Endothelial cell of umbilical vein (primary cell): ENCODE measurements at regions not wholly inside any gene's neighbourhood (a gene's known extent, or its start where the extent isn't known, plus 50 kb on each side); places are given as distances from the start of the nearest gene placed in this dataset.

Source experiments
- BruUV-seq: library from RNA; stranded (reverse); fragments of 400-500 nt; replicated peaks from 2 replicates; lab custom pipeline; 2021; lab: Mats Ljungman, UMichigan
- CTCF ChIA-PET: fragments of 300-600, 350-600 bp; sonication (Branson Sonifier 250); formaldehyde crosslinking; loops from one replicate; lab custom pipeline; 2021; ENCODE audit warnings: antibody characterized with exemption, inconsistent platforms; lab: Charles Lee
- POLR2A ChIA-PET: fragments of 300-600, 350-600 bp; sonication (Branson Sonifier 250); formaldehyde crosslinking; loops from one replicate; lab custom pipeline; 2021; ENCODE audit warnings: antibody characterized with exemption, inconsistent platforms; lab: Charles Lee
- DNase-seq: peaks from one replicate; pipeline ENCODE4 v3.0.0-alpha.2; 2011; ENCODE audit warnings: low read depth, low spot score
- FAIRE-seq: peaks from 2 replicates; lab custom pipeline; 2011; peaks lifted over from hg19 to GRCh38; lab: Jason Lieb, UNC
- H2AFZ ChIP-seq: 2 replicates; pipeline ENCODE4 v1.6.0; 2012; ENCODE audit warnings: low read depth, low read length, control low read depth, inconsistent platforms
- H3K27ac ChIP-seq: 2 replicates; pipeline ENCODE4 v1.5.1; 2011; ENCODE audit warnings: low read depth, mild to moderate bottlenecking, control low read depth, low read length, moderate library complexity; ENCODE audit not compliant: insufficient read depth
- H3K27me3 ChIP-seq, 2 experiments: 2 replicates each; pipeline versions ENCODE4 v1.6.0 to v1.6.1; 2011; ENCODE audit warnings: low read length in 2 of 2, mixed read lengths in 1 of 2; ENCODE audit not compliant: control insufficient read depth in 2 of 2, insufficient read depth in 2 of 2
- H3K36me3 ChIP-seq, 2 experiments: 2 replicates in 1 of 2; 3 replicates in 1 of 2; pipeline ENCODE4 v1.5.1; 2011; ENCODE audit warnings: low read length in 2 of 2, mild to moderate bottlenecking in 1 of 2, moderate library complexity in 1 of 2; ENCODE audit not compliant: control insufficient read depth in 2 of 2, insufficient read depth in 2 of 2; ENCODE audit errors: extremely low read depth in 1 of 2
- H3K4me1 ChIP-seq: 3 replicates; pipeline ENCODE4 v1.5.1; 2011; ENCODE audit warnings: mild to moderate bottlenecking, low read length; ENCODE audit not compliant: control insufficient read depth, insufficient read depth; ENCODE audit errors: extremely low read depth
- H3K4me2 ChIP-seq: 2 replicates; pipeline ENCODE4 v1.6.1; 2011; ENCODE audit warnings: low read length, control low read depth, mixed read lengths; ENCODE audit not compliant: insufficient read depth
- H3K4me3 ChIP-seq, 3 experiments: fragments of 200-600 bp in 1 of 3; sonication (generic), shearing (Covaris generic) in 1 of 3; replicated peaks in 1 of 3; 2 replicates each; pipeline ENCODE4 v1.5.1; 2011 to 2016; ENCODE audit warnings: control low read depth in 3 of 3, low read length in 3 of 3, mild to moderate bottlenecking in 2 of 3, inconsistent platforms in 1 of 3, low read depth in 1 of 3, moderate library complexity in 1 of 3; ENCODE audit not compliant: insufficient read depth in 1 of 3
- H3K79me2 ChIP-seq: 2 replicates; pipeline ENCODE4 v1.6.0; 2012; ENCODE audit warnings: low read length, inconsistent platforms; ENCODE audit not compliant: control insufficient read depth, insufficient read depth
- H3K9ac ChIP-seq: replicated peaks from 2 replicates; pipeline ENCODE3; 2011; ENCODE audit warnings: low read length, control low read depth; ENCODE audit not compliant: insufficient read depth; ENCODE audit errors: extremely low read depth
- H3K9me1 ChIP-seq: replicated peaks from 3 replicates; pipeline ENCODE4 v1.6.0; 2011; ENCODE audit warnings: mild to moderate bottlenecking, low read length; ENCODE audit not compliant: control insufficient read depth, insufficient read depth; ENCODE audit errors: extremely low read depth
- H3K9me3 ChIP-seq: replicated peaks from 2 replicates; pipeline ENCODE4 v1.5.1; 2012; ENCODE audit warnings: low read length, inconsistent platforms; ENCODE audit not compliant: control insufficient read depth, insufficient read depth
- H4K20me1 ChIP-seq: replicated peaks from 2 replicates; pipeline ENCODE3; 2011; ENCODE audit warnings: mild to moderate bottlenecking, low read length; ENCODE audit not compliant: control insufficient read depth, insufficient read depth; ENCODE audit errors: extremely low read depth
- CTCF ChIP-seq, 2 donors: IDR thresholded peaks; 1 replicate in 1 of 2; 2 replicates in 1 of 2; pipeline ENCODE4 v1.5.1; 2011; ENCODE audit warnings: low read length in 2 of 2, mild to moderate bottlenecking in 2 of 2, moderate library complexity in 2 of 2, control low read depth in 1 of 2, inconsistent platforms in 1 of 2, low read depth in 1 of 2; ENCODE audit not compliant: insufficient read depth in 1 of 2; ENCODE audit errors: extremely low read depth in 1 of 2
- EZH2 ChIP-seq: IDR thresholded peaks from 2 replicates; pipeline ENCODE4 v1.6.1; 2012; ENCODE audit warnings: borderline replicate concordance, low read depth, mild to moderate bottlenecking, moderate library complexity, low read length, inconsistent platforms; ENCODE audit not compliant: severe bottlenecking
- FOS ChIP-seq: IDR thresholded peaks from 2 replicates; pipeline ENCODE4 v1.6.1; 2011; ENCODE audit warnings: mild to moderate bottlenecking, low read length, moderate library complexity, borderline replicate concordance; ENCODE audit not compliant: insufficient read depth
- GATA2 ChIP-seq: IDR thresholded peaks from 2 replicates; pipeline ENCODE4 v1.7.0; 2011; ENCODE audit warnings: low read depth, mild to moderate bottlenecking, moderate library complexity, mixed read lengths, low read length; ENCODE audit not compliant: insufficient read length, insufficient read depth
- JUN ChIP-seq: IDR thresholded peaks from 2 replicates; pipeline ENCODE4 v1.6.1; 2011; ENCODE audit warnings: borderline replicate concordance, low read depth; ENCODE audit not compliant: insufficient read length, insufficient read depth
- MAX ChIP-seq: IDR thresholded peaks from 2 replicates; pipeline ENCODE4 v1.6.1; 2011; ENCODE audit not compliant: insufficient read depth, insufficient read length
- MYC ChIP-seq: IDR thresholded peaks from one replicate; pipeline ENCODE4 v1.6.1; 2011; ENCODE audit warnings: mild to moderate bottlenecking, low read depth, low read length
- POLR2A ChIP-seq: IDR thresholded peaks from 2 replicates; pipeline ENCODE4 v1.6.1; 2012; ENCODE audit warnings: low read depth, mild to moderate bottlenecking, control low read depth, low read length
- POLR2AphosphoS5 ChIP-seq: IDR thresholded peaks from 2 replicates; pipeline ENCODE4 v1.6.1; 2012; ENCODE audit warnings: low read depth, mild to moderate bottlenecking, control low read depth, low read length, moderate library complexity; ENCODE audit not compliant: insufficient read depth
- dilution Hi-C: fragments of 300-500 bp; cut with MboI; formaldehyde crosslinking; loops from one replicate; pipeline ENCODE4 v1.15.0; 2019; ENCODE audit warnings: low sequenced_read_pairs; ENCODE audit not compliant: extremely low pct_ligation_motif_present
- intact Hi-C: fragments of 100-400 bp; cut with micrococcal nuclease; formaldehyde crosslinking; loops from one replicate; pipeline ENCODE4 v1.10.0; 2022

- Histone ChIP-seq H3K36me3 (no peaks in the 10 kb centered on the region), H3K27me3 (no peaks in the 10 kb centered on the region), H3K9me1 (no peaks in the 10 kb centered on the region), H3K9me3 (no peaks in the 10 kb centered on the region), H3K4me3 (no peak overlapping the region), H3K79me2 (no peaks in the 10 kb centered on the region), H3K9ac (no peak overlapping the region), H4K20me1 (no peaks in the 10 kb centered on the region), H3K27ac (no peak overlapping the region), H2AFZ (no peak overlapping the region), H3K4me1 (no peaks in the 10 kb centered on the region), H3K4me2 (no peak overlapping the region)
- FAIRE-seq: no peak
- DNase-seq: no peak
- dilution Hi-C loops: no loop called here
- TF ChIP-seq POLR2A (no peak), EZH2 (no peak), JUN (no peak), GATA2 (no peak), POLR2AphosphoS5 (no peak), MYC (no peak), MAX (no peak), FOS (no peak), CTCF (IDR thresholded peaks at IDR 0.05; ENCODE audit: extremely low read depth in 1 of 2, insufficient read depth in 1 of 2, low read depth in 1 of 2, low read length in 2 of 2) (no peak)
- BruUV-seq: no TSS peak
- POLR2A ChIA-PET: no interaction called here
- intact Hi-C loops: no loop called here
- CTCF ChIA-PET: no interaction called here
Measured at GRCh38 chr1:170288155-170288554, 142.4 kb downstream of the NTMT2 start.
